ENCODE measurements at regions not wholly inside any gene's neighbourhood (a gene's known extent, or its start where the extent isn't known, plus 50 kb on each side); places are given as distances from the start of the nearest gene placed in this dataset.
"Not testable (repeated sequence)": the region's sequence is repeated elsewhere in the genome, so short reads cannot be mapped to it uniquely, and the experiment has no call there.

- Mint-ChIP-seq H3K4me1 (ENCODE audit: unreplicated experiment) (peaks cover 4% of the 10 kb centered on the region), H3K36me3 (ENCODE audit: low read depth, unreplicated experiment) (no peaks in the 10 kb centered on the region), H3K27ac (ENCODE audit: unreplicated experiment) (no peak overlapping the region), H3K9me3 (ENCODE audit: unreplicated experiment) (no peaks in the 10 kb centered on the region), H3K4me3 (ENCODE audit: unreplicated experiment) (no peak overlapping the region), H3K27me3 (ENCODE audit: unreplicated experiment) (no peaks in the 10 kb centered on the region)
- DNase-seq (ENCODE audit: low spot score): no peak
- TF ChIP-seq, protein P1, sequence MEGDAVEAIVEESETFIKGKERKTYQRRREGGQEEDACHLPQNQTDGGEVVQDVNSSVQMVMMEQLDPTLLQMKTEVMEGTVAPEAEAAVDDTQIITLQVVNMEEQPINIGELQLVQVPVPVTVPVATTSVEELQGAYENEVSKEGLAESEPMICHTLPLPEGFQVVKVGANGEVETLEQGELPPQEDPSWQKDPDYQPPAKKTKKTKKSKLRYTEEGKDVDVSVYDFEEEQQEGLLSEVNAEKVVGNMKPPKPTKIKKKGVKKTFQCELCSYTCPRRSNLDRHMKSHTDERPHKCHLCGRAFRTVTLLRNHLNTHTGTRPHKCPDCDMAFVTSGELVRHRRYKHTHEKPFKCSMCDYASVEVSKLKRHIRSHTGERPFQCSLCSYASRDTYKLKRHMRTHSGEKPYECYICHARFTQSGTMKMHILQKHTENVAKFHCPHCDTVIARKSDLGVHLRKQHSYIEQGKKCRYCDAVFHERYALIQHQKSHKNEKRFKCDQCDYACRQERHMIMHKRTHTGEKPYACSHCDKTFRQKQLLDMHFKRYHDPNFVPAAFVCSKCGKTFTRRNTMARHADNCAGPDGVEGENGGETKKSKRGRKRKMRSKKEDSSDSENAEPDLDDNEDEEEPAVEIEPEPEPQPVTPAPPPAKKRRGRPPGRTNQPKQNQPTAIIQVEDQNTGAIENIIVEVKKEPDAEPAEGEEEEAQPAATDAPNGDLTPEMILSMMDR (IDR thresholded peaks at IDR 0.05; ENCODE audit: unreplicated experiment): no peak
Measured at GRCh38 chr1:91104712-91105111, 82.9 kb upstream of the ZNF644 start.

DNA sequence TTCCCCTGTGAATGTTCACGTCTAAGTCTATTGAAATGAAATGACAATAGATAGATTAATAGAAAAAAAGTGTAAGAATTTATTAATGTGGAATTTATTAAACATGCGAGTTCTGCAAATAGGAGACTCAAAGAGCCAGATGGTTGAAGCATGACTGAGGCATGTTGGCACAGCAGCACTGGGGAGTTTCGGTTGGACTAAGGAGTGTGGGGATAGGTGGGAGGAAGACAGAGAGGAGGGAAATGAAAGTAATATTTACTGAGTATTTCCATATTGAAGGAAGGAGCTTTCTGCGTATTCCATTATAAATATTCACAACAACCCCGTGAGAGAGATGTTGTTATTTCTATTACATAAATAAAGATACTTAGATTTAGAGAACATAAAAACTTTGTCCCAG lies 79.5 kb upstream of the ZNF644 start:
- Mint-ChIP-seq H3K27ac (ENCODE audit: unreplicated experiment) (no peak overlapping the region), H3K36me3 (ENCODE audit: low read depth, unreplicated experiment) (no peaks in the 10 kb centered on the region), H3K4me3 (ENCODE audit: unreplicated experiment) (no peak overlapping the region), H3K9me3 (ENCODE audit: unreplicated experiment) (no peaks in the 10 kb centered on the region), H3K4me1 (ENCODE audit: unreplicated experiment) (peaks cover 9% of the 10 kb centered on the region), H3K27me3 (ENCODE audit: unreplicated experiment) (no peaks in the 10 kb centered on the region)
- no peak for DNase-seq (ENCODE audit: low spot score)
- TF ChIP-seq, protein P1 (IDR thresholded peaks at IDR 0.05; ENCODE audit: unreplicated experiment): no peak

- no peaks in the 10 kb centered on the region for H3K27me3 Mint-ChIP-seq (ENCODE audit: unreplicated experiment)
- H3K9me3 Mint-ChIP-seq (ENCODE audit: unreplicated experiment): no peaks in the 10 kb centered on the region
- DNase-seq (ENCODE audit: low spot score): no peak
- TF ChIP-seq, protein P1 (IDR thresholded peaks at IDR 0.05; ENCODE audit: unreplicated experiment): no peak
- no peak overlapping the region for H3K4me3 Mint-ChIP-seq (ENCODE audit: unreplicated experiment)
- no peak overlapping the region for H3K27ac Mint-ChIP-seq (ENCODE audit: unreplicated experiment)
- no peaks in the 10 kb centered on the region for H3K36me3 Mint-ChIP-seq (ENCODE audit: low read depth, unreplicated experiment)
- peaks cover 9% of the 10 kb centered on the region for H3K4me1 Mint-ChIP-seq (ENCODE audit: unreplicated experiment)
Measured at GRCh38 chr1:91099746-91100621, 78.1 kb upstream of the ZNF644 start.

GRCh38 chr1:91098299-91098906 lies 76.6 kb upstream of the ZNF644 start:
- H3K4me1 Mint-ChIP-seq (ENCODE audit: unreplicated experiment): peaks cover 9% of the 10 kb centered on the region
- TF ChIP-seq, protein P1 (IDR thresholded peaks at IDR 0.05; ENCODE audit: unreplicated experiment): no peak
- H3K36me3 Mint-ChIP-seq (ENCODE audit: low read depth, unreplicated experiment): no peaks in the 10 kb centered on the region
- no peak overlapping the region for H3K27ac Mint-ChIP-seq (ENCODE audit: unreplicated experiment)
- H3K9me3 Mint-ChIP-seq (ENCODE audit: unreplicated experiment): no peaks in the 10 kb centered on the region
- DNase-seq (ENCODE audit: low spot score): no peak
- no peaks in the 10 kb centered on the region for H3K27me3 Mint-ChIP-seq (ENCODE audit: unreplicated experiment)
- H3K4me3 Mint-ChIP-seq (ENCODE audit: unreplicated experiment): no peak overlapping the region

GRCh38 chr1:91095321-91095720 lies 73.5 kb upstream of the ZNF644 start:
- not testable (repeated sequence) for H3K27me3 Mint-ChIP-seq (ENCODE audit: unreplicated experiment); H3K36me3 Mint-ChIP-seq (ENCODE audit: low read depth, unreplicated experiment); DNase-seq (ENCODE audit: low spot score); H3K4me3 Mint-ChIP-seq (ENCODE audit: unreplicated experiment); H3K9me3 Mint-ChIP-seq (ENCODE audit: unreplicated experiment); H3K27ac Mint-ChIP-seq (ENCODE audit: unreplicated experiment)
- peaks cover 12% of the 10 kb centered on the region for H3K4me1 Mint-ChIP-seq (ENCODE audit: unreplicated experiment)

Data from endothelial cell (in vitro differentiated cells).